ENCODE measurements at regions not wholly inside any gene's neighbourhood (a gene's known extent, or its start where the extent isn't known, plus 50 kb on each side); places are given as distances from the start of the nearest gene placed in this dataset.
"Not testable (repeated sequence)": the region's sequence is repeated elsewhere in the genome, so short reads cannot be mapped to it uniquely, and the experiment has no call there.

GRCh38 chrX:850471-850916, 219.9 kb downstream of the SHOX start:
- no peak for DNase-seq (ENCODE audit: low read depth)

GRCh38 chrX:848386-848785, 217.8 kb downstream of the SHOX start:
- no peak for DNase-seq (ENCODE audit: low read depth)

- DNase-seq (ENCODE audit: low read depth): no peak
These were observed 212.7 kb downstream of the SHOX start for GRCh38 chrX:843306-843705.

- DNase-seq (ENCODE audit: low read depth): no peak
These were observed 210.0 kb downstream of the SHOX start for GRCh38 chrX:840556-840955.

GRCh38 chrX:838666-839065, 208.1 kb downstream of the SHOX start:
- DNase-seq (ENCODE audit: low read depth): not testable (repeated sequence)

GRCh38 chrX:835857-836256, 205.3 kb downstream of the SHOX start:
- DNase-seq (ENCODE audit: low read depth): not testable (repeated sequence)

- no peak for DNase-seq (ENCODE audit: low read depth)
These were observed 199.9 kb downstream of the SHOX start for GRCh38 chrX:830532-830931.

- DNase-seq (ENCODE audit: low read depth): no peak
These were observed 198.6 kb downstream of the SHOX start for GRCh38 chrX:829145-829544.

GRCh38 chrX:828411-828959, 197.9 kb downstream of the SHOX start:
- peak; percentile 31 for DNase-seq (ENCODE audit: low read depth)

- peak; percentile 25 for DNase-seq (ENCODE audit: low read depth)
These were observed 195.9 kb downstream of the SHOX start for GRCh38 chrX:826448-826847.

GRCh38 chrX:825991-826390, 195.4 kb downstream of the SHOX start:
- DNase-seq (ENCODE audit: low read depth): no peak

GRCh38 chrX:823073-823472, 192.5 kb downstream of the SHOX start:
- not testable (repeated sequence) for DNase-seq (ENCODE audit: low read depth)

- DNase-seq (ENCODE audit: low read depth): no peak
These were observed 190.9 kb downstream of the SHOX start for GRCh38 chrX:821327-822107.

GRCh38 chrX:819684-820083, 189.1 kb downstream of the SHOX start:
- no peak for DNase-seq (ENCODE audit: low read depth)

- no peak for DNase-seq (ENCODE audit: low read depth)
These were observed 187.2 kb downstream of the SHOX start for GRCh38 chrX:817759-818300.

GRCh38 chrX:817147-817546, 186.6 kb downstream of the SHOX start:
- DNase-seq (ENCODE audit: low read depth): not testable (repeated sequence)

- DNase-seq (ENCODE audit: low read depth): no peak
These were observed 185.8 kb downstream of the SHOX start for GRCh38 chrX:816411-816810.

GRCh38 chrX:810186-810585, 179.6 kb downstream of the SHOX start:
- DNase-seq (ENCODE audit: low read depth): no peak

GRCh38 chrX:809081-809480, 178.5 kb downstream of the SHOX start:
- no peak for DNase-seq (ENCODE audit: low read depth)

- DNase-seq (ENCODE audit: low read depth): no peak
These were observed 176.0 kb downstream of the SHOX start for GRCh38 chrX:806586-806985.

- DNase-seq (ENCODE audit: low read depth): no peak
These were observed 175.4 kb downstream of the SHOX start for GRCh38 chrX:805988-806387.

GRCh38 chrX:805103-805670, 174.6 kb downstream of the SHOX start:
- no peak for DNase-seq (ENCODE audit: low read depth)

- DNase-seq (ENCODE audit: low read depth): no peak
These were observed 172.3 kb downstream of the SHOX start for GRCh38 chrX:802846-803245.

Data from Daoy (cell line).